ENCODE measurements at regions not wholly inside any gene's neighbourhood (a gene's known extent, or its start where the extent isn't known, plus 50 kb on each side); places are given as distances from the start of the nearest gene placed in this dataset.

GRCh38 chr6:68473433-68474210 is 161.5 kb upstream of the ADGRB3 start:
- Mint-ChIP-seq H3K27me3 (no peaks in the 10 kb centered on the region), H3K4me1 (no peaks in the 10 kb centered on the region), H3K36me3 (ENCODE audit: low read depth) (no peaks in the 10 kb centered on the region), H3K4me3 (no peak overlapping the region), H3K27ac (no peak overlapping the region)
- no peak for DNase-seq
- ATAC-seq, result no peak
- H3K9me3 ChIP-seq (ENCODE audit: control insufficient read depth, low read length, poor library complexity, severe bottlenecking), result no peaks in the 10 kb centered on the region

DNA sequence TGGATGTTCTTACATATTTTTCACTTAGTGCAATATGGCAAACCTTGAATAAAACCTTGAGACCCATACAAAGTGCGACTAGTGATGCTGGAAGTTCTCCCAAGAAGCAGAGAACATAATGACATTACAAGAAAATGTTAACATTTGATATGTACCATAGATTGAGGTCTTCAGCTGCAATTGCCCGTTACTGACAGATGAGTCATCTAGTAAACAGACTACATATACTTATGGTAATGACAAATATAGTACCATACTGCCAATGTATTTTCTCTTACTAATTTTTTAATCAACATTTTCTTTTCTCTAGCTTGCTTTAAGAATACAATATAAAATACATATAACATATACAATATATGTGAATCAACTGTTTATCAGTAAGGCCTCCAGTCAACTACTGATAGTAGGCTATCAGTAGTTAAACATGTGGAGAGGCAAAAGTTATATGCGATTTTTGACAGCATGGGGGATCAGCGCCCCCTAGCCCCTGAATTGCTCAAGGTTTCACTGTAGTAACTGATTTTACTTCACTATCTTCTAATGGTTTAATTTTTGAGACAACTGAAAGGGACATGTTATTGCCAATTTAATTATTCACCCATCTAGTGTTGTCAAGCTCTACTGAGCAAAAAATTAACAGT is 166.7 kb upstream of the ADGRB3 start:
- Mint-ChIP-seq H3K4me3 (no peak overlapping the region), H3K4me1 (no peaks in the 10 kb centered on the region), H3K36me3 (ENCODE audit: low read depth) (no peaks in the 10 kb centered on the region), H3K27me3 (no peaks in the 10 kb centered on the region), H3K27ac (no peak overlapping the region)
- no peak for ATAC-seq
- H3K9me3 ChIP-seq (ENCODE audit: control insufficient read depth, low read length, poor library complexity, severe bottlenecking), result no peaks in the 10 kb centered on the region
- DNase-seq, result no peak

GRCh38 chr6:68458447-68458846 is 176.6 kb upstream of the ADGRB3 start:
- H3K27me3 Mint-ChIP-seq, result no peaks in the 10 kb centered on the region
- no peak overlapping the region for H3K27ac Mint-ChIP-seq
- no peak overlapping the region for H3K4me3 Mint-ChIP-seq
- H3K4me1 Mint-ChIP-seq, result no peaks in the 10 kb centered on the region
- DNase-seq (no peak), ATAC-seq (no peak)
- H3K36me3 Mint-ChIP-seq (ENCODE audit: low read depth), result no peaks in the 10 kb centered on the region
- H3K9me3 ChIP-seq (ENCODE audit: control insufficient read depth, low read length, poor library complexity, severe bottlenecking), result no peaks in the 10 kb centered on the region

DNA sequence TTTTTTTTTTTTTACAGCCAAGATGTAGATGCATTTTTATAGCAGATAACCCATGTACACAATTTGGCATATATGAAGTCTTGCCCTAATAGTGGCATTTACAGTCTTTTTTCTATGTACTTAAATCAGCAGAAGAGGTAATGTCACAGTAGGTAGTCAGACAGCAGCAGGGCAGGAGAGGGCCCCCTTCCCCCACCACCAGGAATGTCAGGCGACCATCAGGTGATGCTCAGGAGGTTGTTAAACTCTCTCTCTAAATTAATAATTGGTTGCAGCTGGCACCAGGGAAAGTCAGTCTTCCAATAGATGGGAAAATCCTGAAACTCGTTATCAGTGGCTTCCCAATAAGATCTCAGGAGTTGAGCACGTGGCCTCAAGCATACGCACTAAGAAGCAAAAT is 188.0 kb upstream of the ADGRB3 start:
- Mint-ChIP-seq H3K4me3 (no peak overlapping the region), H3K27ac (no peak overlapping the region), H3K4me1 (no peaks in the 10 kb centered on the region), H3K36me3 (ENCODE audit: low read depth) (no peaks in the 10 kb centered on the region), H3K27me3 (no peaks in the 10 kb centered on the region)
- no peak for ATAC-seq
- DNase-seq, result no peak
- H3K9me3 ChIP-seq (ENCODE audit: control insufficient read depth, low read length, poor library complexity, severe bottlenecking), result no peaks in the 10 kb centered on the region

DNA sequence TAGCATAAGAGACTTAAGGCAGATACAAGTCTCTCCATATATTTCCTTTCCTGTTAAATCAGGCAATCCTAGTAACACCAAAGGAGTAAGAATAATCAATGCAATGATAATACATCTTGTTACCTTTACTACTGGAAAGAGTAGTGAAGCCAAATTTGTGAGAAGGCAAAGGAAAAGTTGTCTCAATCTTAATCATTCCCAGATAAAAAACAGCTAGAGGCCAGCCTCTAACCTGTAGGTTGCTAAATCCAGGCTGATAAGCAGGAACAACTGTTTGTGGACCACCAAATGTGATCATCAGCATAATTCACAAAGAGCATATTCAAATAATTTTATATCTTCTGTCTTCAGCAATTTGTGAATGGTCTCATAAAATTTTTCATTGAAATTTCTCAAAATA is 189.2 kb upstream of the ADGRB3 start:
- Mint-ChIP-seq H3K36me3 (ENCODE audit: low read depth) (no peaks in the 10 kb centered on the region), H3K27ac (no peak overlapping the region), H3K4me3 (no peak overlapping the region), H3K4me1 (no peaks in the 10 kb centered on the region), H3K27me3 (no peaks in the 10 kb centered on the region)
- ATAC-seq (no peak), DNase-seq (no peak)
- H3K9me3 ChIP-seq (ENCODE audit: control insufficient read depth, low read length, poor library complexity, severe bottlenecking), result no peaks in the 10 kb centered on the region

GRCh38 chr6:68443704-68444103 is 191.4 kb upstream of the ADGRB3 start:
- DNase-seq (no peak), ATAC-seq (no peak)
- no peak overlapping the region for H3K4me3 Mint-ChIP-seq
- H3K9me3 ChIP-seq (ENCODE audit: control insufficient read depth, low read length, poor library complexity, severe bottlenecking), result no peaks in the 10 kb centered on the region
- H3K27me3 Mint-ChIP-seq, result no peaks in the 10 kb centered on the region
- H3K27ac Mint-ChIP-seq, result no peak overlapping the region
- no peaks in the 10 kb centered on the region for H3K4me1 Mint-ChIP-seq
- H3K36me3 Mint-ChIP-seq (ENCODE audit: low read depth), result no peaks in the 10 kb centered on the region

GRCh38 chr6:68427630-68428029 is 207.5 kb upstream of the ADGRB3 start:
- Mint-ChIP-seq H3K36me3 (ENCODE audit: low read depth) (no peaks in the 10 kb centered on the region), H3K4me3 (no peak overlapping the region), H3K27me3 (no peaks in the 10 kb centered on the region), H3K27ac (no peak overlapping the region), H3K4me1 (no peaks in the 10 kb centered on the region)
- no peaks in the 10 kb centered on the region for H3K9me3 ChIP-seq (ENCODE audit: control insufficient read depth, low read length, poor library complexity, severe bottlenecking)
- ATAC-seq, result no peak
- DNase-seq, result no peak

DNA sequence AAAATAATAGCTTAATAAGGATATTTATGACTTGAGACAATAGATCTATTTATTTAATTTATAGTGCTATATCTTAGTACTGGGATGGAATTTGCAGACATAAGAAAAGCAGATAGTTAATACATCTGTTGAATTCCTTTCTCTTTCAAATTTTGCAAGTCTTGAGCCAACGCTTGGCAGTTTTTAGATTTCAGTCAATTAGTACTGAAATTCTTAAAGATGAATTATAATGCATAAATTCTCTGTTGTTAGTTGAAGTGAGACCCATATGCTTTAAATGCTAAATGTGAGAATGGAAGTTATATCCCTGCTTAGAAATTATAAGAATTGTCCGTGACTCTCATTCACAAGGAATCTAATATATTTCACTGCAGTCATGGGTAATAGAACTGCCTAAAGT is 225.1 kb upstream of the ADGRB3 start:
- Mint-ChIP-seq H3K36me3 (ENCODE audit: low read depth) (no peaks in the 10 kb centered on the region), H3K27ac (no peak overlapping the region), H3K4me1 (no peaks in the 10 kb centered on the region), H3K27me3 (no peaks in the 10 kb centered on the region), H3K4me3 (no peak overlapping the region)
- ATAC-seq (no peak), DNase-seq (no peak)
- H3K9me3 ChIP-seq (ENCODE audit: control insufficient read depth, low read length, poor library complexity, severe bottlenecking), result no peaks in the 10 kb centered on the region

GRCh38 chr6:68400396-68400795 is 234.7 kb upstream of the ADGRB3 start:
- no peak for ATAC-seq
- H3K9me3 ChIP-seq (ENCODE audit: control insufficient read depth, low read length, poor library complexity, severe bottlenecking), result no peaks in the 10 kb centered on the region
- Mint-ChIP-seq H3K4me1 (no peaks in the 10 kb centered on the region), H3K27ac (no peak overlapping the region), H3K27me3 (no peaks in the 10 kb centered on the region), H3K36me3 (ENCODE audit: low read depth) (no peaks in the 10 kb centered on the region), H3K4me3 (no peak overlapping the region)
- DNase-seq, result no peak

- DNase-seq, result no peak
- ATAC-seq, result no peak
- no peak overlapping the region for H3K4me3 Mint-ChIP-seq
- no peaks in the 10 kb centered on the region for H3K4me1 Mint-ChIP-seq
- no peak overlapping the region for H3K27ac Mint-ChIP-seq
- H3K27me3 Mint-ChIP-seq, result no peaks in the 10 kb centered on the region
- no peaks in the 10 kb centered on the region for H3K9me3 ChIP-seq (ENCODE audit: control insufficient read depth, low read length, poor library complexity, severe bottlenecking)
- no peaks in the 10 kb centered on the region for H3K36me3 Mint-ChIP-seq (ENCODE audit: low read depth)
These were observed 243.1 kb upstream of the ADGRB3 start for GRCh38 chr6:68391953-68392352.

- no peak for DNase-seq
- no peaks in the 10 kb centered on the region for H3K27me3 Mint-ChIP-seq
- no peaks in the 10 kb centered on the region for H3K36me3 Mint-ChIP-seq (ENCODE audit: low read depth)
- H3K4me1 Mint-ChIP-seq, result no peaks in the 10 kb centered on the region
- ATAC-seq, result no peak
- no peak overlapping the region for H3K4me3 Mint-ChIP-seq
- H3K9me3 ChIP-seq (ENCODE audit: control insufficient read depth, low read length, poor library complexity, severe bottlenecking), result no peaks in the 10 kb centered on the region
- H3K27ac Mint-ChIP-seq, result no peak overlapping the region
These were observed 262.1 kb upstream of the ADGRB3 start for GRCh38 chr6:68372991-68373390.

DNA sequence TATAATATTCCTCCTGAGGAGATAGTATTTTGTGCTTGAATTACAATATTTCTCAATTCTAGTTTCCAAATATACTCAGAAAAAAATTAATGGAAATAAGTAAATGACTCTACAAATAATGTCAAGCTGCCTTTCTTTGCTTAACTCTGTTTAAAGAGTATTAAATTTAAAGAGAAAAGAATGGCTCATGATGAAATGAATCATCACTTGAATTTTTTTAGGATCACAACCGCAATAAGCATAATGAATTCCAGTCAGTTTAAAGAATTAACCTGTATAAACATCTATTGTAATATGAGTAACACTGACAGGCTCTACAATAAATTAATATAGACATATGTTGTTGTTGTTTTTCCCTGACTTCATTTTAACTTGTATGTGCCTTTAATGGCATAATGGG is 266.2 kb upstream of the ADGRB3 start:
- H3K27ac Mint-ChIP-seq, result no peak overlapping the region
- no peaks in the 10 kb centered on the region for H3K27me3 Mint-ChIP-seq
- no peaks in the 10 kb centered on the region for H3K4me1 Mint-ChIP-seq
- no peak for DNase-seq
- no peaks in the 10 kb centered on the region for H3K36me3 Mint-ChIP-seq (ENCODE audit: low read depth)
- ATAC-seq, result no peak
- no peak overlapping the region for H3K4me3 Mint-ChIP-seq
- no peaks in the 10 kb centered on the region for H3K9me3 ChIP-seq (ENCODE audit: control insufficient read depth, low read length, poor library complexity, severe bottlenecking)

- Mint-ChIP-seq H3K27me3 (no peaks in the 10 kb centered on the region), H3K4me3 (no peak overlapping the region), H3K27ac (no peak overlapping the region), H3K4me1 (no peaks in the 10 kb centered on the region), H3K36me3 (ENCODE audit: low read depth) (no peaks in the 10 kb centered on the region)
- DNase-seq, result no peak
- no peaks in the 10 kb centered on the region for H3K9me3 ChIP-seq (ENCODE audit: control insufficient read depth, low read length, poor library complexity, severe bottlenecking)
- ATAC-seq, result no peak
These were observed 270.7 kb upstream of the ADGRB3 start for GRCh38 chr6:68364271-68364805.

GRCh38 chr6:68343901-68344300 is 291.2 kb upstream of the ADGRB3 start:
- H3K27me3 Mint-ChIP-seq, result no peaks in the 10 kb centered on the region
- no peaks in the 10 kb centered on the region for H3K36me3 Mint-ChIP-seq (ENCODE audit: low read depth)
- no peaks in the 10 kb centered on the region for H3K9me3 ChIP-seq (ENCODE audit: control insufficient read depth, low read length, poor library complexity, severe bottlenecking)
- no peak overlapping the region for H3K27ac Mint-ChIP-seq
- no peak overlapping the region for H3K4me3 Mint-ChIP-seq
- DNase-seq, result no peak
- H3K4me1 Mint-ChIP-seq, result no peaks in the 10 kb centered on the region
- no peak for ATAC-seq

All from T-helper 17 cell (primary cell).